ENCODE measurements at regions not wholly inside any gene's neighbourhood (a gene's known extent, or its start where the extent isn't known, plus 50 kb on each side); places are given as distances from the start of the nearest gene placed in this dataset.
A peak's percentile ranks its signal among the peaks of the same experiment; 100 is the strongest.

GRCh38 chr2:220353897-220354296, 726.5 kb downstream of the SLC4A3 start:
- Histone ChIP-seq H3K4me3 (ENCODE audit: low read depth, low read length) (no peak overlapping the region), H3K27ac (no peak overlapping the region), H3K27me3 (replicated peaks) (no peaks in the 10 kb centered on the region), H3K36me3 (replicated peaks) (no peaks in the 10 kb centered on the region)
- no peak for TF ChIP-seq CTCF (IDR thresholded peaks at IDR 0.05; ENCODE audit: low read depth, low read length, missing control alignments)
- in situ Hi-C loops (cut with HindIII; ENCODE audit: low pct_ligation_motif_present, low sequenced_read_pairs) = no loop called here
- DNase-seq = no peak

DNA sequence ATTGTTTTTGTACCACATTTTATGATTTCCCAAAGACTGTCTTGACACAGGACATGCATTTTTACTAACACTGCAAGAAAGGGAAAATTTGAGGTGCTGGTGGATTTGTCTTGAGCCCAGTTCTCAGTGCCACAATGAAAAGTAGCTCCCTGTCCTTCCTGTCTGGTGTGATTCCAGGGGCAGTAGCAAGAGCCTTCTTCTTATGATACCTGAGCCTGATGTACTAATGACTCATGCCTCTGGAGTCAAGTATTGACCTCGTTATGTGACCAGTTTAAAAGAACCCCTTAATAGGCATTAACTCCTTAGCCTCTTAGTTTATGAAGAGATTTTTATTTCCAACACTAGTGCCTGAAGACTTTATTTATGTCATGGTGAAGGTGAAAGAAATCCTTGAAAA, 728.6 kb downstream of the SLC4A3 start:
- no peak for TF ChIP-seq CTCF (IDR thresholded peaks at IDR 0.05; ENCODE audit: low read depth, low read length, missing control alignments)
- Histone ChIP-seq H3K27ac (no peak overlapping the region), H3K4me3 (ENCODE audit: low read depth, low read length) (no peak overlapping the region), H3K36me3 (replicated peaks) (no peaks in the 10 kb centered on the region), H3K27me3 (replicated peaks) (no peaks in the 10 kb centered on the region)
- in situ Hi-C loops (cut with HindIII; ENCODE audit: low pct_ligation_motif_present, low sequenced_read_pairs) = no loop called here
- DNase-seq = no peak

DNA sequence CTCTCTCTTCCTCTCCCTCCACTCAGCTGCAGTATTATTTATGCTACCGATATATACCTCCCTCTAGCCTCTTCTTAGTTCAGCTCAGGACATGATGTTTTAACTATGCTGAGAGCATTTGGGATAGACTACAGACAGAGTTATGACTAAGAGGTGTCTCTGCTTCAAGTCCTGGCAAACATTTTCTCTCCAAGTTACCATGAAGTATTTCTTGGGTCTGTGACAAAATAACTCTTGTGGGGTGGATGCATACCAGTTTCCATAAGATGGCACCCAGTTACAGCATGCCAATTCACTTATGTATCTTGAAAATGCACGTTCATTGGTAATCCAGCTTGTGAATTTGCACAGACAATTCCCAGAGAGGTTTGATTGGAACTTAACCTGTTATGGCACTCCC, 737.6 kb downstream of the SLC4A3 start:
- Histone ChIP-seq H3K27me3 (replicated peaks) (no peaks in the 10 kb centered on the region), H3K36me3 (replicated peaks) (no peaks in the 10 kb centered on the region), H3K4me3 (ENCODE audit: low read depth, low read length) (no peak overlapping the region), H3K27ac (no peak overlapping the region)
- DNase-seq = peak; percentile 7
- in situ Hi-C loops (cut with HindIII; ENCODE audit: low pct_ligation_motif_present, low sequenced_read_pairs) = no loop called here
- TF ChIP-seq CTCF (IDR thresholded peaks at IDR 0.05; ENCODE audit: low read depth, low read length, missing control alignments) = no peak

- in situ Hi-C loops (cut with HindIII; ENCODE audit: low pct_ligation_motif_present, low sequenced_read_pairs) = no loop called here
Measured at GRCh38 chr2:220366765-220367164, 739.3 kb downstream of the SLC4A3 start.

DNA sequence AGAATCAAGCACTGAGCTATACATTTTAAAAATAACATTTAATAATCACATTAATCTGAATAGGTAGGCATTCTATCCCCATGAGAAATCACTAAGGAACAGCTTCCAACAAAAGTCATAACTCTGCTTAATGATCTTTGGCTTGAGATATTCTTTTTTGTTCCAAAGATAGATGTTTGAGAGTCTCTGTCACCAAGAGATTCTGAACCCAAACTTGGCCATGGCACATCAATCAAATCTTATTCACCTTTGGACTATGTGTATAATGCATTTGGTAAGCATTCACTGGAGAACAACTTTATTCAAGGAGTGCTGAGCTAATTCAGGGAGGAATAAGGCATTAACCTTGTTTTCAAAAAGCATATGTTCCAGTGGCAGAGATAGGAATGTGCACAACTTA, 743.3 kb downstream of the SLC4A3 start:
- no peaks in the 10 kb centered on the region for H3K36me3 ChIP-seq (replicated peaks)
- DNase-seq = no peak
- H3K27ac ChIP-seq = no peak overlapping the region
- in situ Hi-C loops (cut with HindIII; ENCODE audit: low pct_ligation_motif_present, low sequenced_read_pairs) = no loop called here
- H3K4me3 ChIP-seq (ENCODE audit: low read depth, low read length) = no peak overlapping the region
- no peak for TF ChIP-seq CTCF (IDR thresholded peaks at IDR 0.05; ENCODE audit: low read depth, low read length, missing control alignments)
- H3K27me3 ChIP-seq (replicated peaks) = no peaks in the 10 kb centered on the region

More at GRCh38 chr2:220366765-220367164, 739.3 kb downstream of the SLC4A3 start:
- Histone ChIP-seq H3K27me3 (replicated peaks) (no peaks in the 10 kb centered on the region), H3K27ac (no peak overlapping the region), H3K36me3 (replicated peaks) (no peaks in the 10 kb centered on the region), H3K4me3 (ENCODE audit: low read depth, low read length) (no peak overlapping the region)
- no peak for DNase-seq
- TF ChIP-seq CTCF (IDR thresholded peaks at IDR 0.05; ENCODE audit: low read depth, low read length, missing control alignments) = no peak

DNA sequence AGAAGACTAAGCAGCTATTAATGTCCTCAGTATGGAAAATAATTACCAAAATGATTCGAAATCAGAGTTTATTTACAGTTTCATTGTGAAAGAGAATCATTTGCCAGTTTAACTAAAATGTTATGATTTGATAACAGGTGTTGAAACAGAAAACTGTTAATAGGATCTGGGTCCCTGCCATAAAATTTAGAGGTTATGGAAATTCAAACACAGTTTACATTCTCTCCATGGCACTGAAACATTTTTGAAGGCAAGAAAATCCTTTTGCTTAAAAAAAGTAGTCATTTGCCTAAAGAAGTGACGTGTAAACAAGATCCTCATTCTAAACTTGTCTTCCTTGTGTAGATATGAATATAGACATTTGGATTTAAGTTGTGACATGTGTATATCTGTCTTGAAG, 743.8 kb downstream of the SLC4A3 start:
- H3K4me3 ChIP-seq (ENCODE audit: low read depth, low read length) = no peak overlapping the region
- no peaks in the 10 kb centered on the region for H3K36me3 ChIP-seq (replicated peaks)
- in situ Hi-C loops (cut with HindIII; ENCODE audit: low pct_ligation_motif_present, low sequenced_read_pairs) = no loop called here
- no peak for DNase-seq
- no peaks in the 10 kb centered on the region for H3K27me3 ChIP-seq (replicated peaks)
- no peak overlapping the region for H3K27ac ChIP-seq
- TF ChIP-seq CTCF (IDR thresholded peaks at IDR 0.05; ENCODE audit: low read depth, low read length, missing control alignments) = no peak
